DOHH2 (cell line): ENCODE measurements at regions not wholly inside any gene's neighbourhood (a gene's known extent, or its start where the extent isn't known, plus 50 kb on each side); places are given as distances from the start of the nearest gene placed in this dataset.
"Not testable (repeated sequence)": the region's sequence is repeated elsewhere in the genome, so short reads cannot be mapped to it uniquely, and the experiment has no call there.

ENCODE experiments used
- H3F3A ChIP-seq: fragments of 200-600 bp; sonication (generic), shearing (Covaris generic); 2 replicates; pipeline ENCODE4 v1.6.0; 2016; ENCODE audit warnings: antibody characterized with exemption, mild to moderate bottlenecking; ENCODE audit not compliant: control insufficient read depth, insufficient read depth
- H3K27ac ChIP-seq: fragments of 200-600 bp; sonication (generic); 2 replicates; pipeline ENCODE4 v1.5.1; 2014; ENCODE audit warnings: low read depth, mild to moderate bottlenecking, low read length, moderate library complexity
- H3K27me3 ChIP-seq: fragments of 200-600 bp; sonication (generic); 2 replicates; pipeline ENCODE4 v1.6.1; 2014; ENCODE audit warnings: mild to moderate bottlenecking, low read length, mixed read lengths; ENCODE audit not compliant: control insufficient read depth
- H3K36me3 ChIP-seq: fragments of 200-600 bp; sonication (generic); 2 replicates; pipeline ENCODE4 v1.6.1; 2014; ENCODE audit warnings: mild to moderate bottlenecking, low read length, moderate library complexity, mixed read lengths; ENCODE audit not compliant: control insufficient read depth
- H3K4me1 ChIP-seq: fragments of 200-600 bp; sonication (generic); 2 replicates; pipeline ENCODE4 v1.6.1; 2014; ENCODE audit warnings: mild to moderate bottlenecking, low read length, mixed read lengths; ENCODE audit not compliant: control insufficient read depth
- H3K4me2 ChIP-seq: fragments of 200-600 bp; sonication (generic); 2 replicates; pipeline ENCODE4 v1.6.0; 2014; ENCODE audit warnings: mild to moderate bottlenecking, low read length, moderate library complexity
- H3K4me3 ChIP-seq: fragments of 200-600 bp; sonication (generic); 2 replicates; pipeline ENCODE4 v1.5.1; 2014; ENCODE audit warnings: mild to moderate bottlenecking, low read length, mixed read lengths
- H3K79me2 ChIP-seq: fragments of 200-600 bp; sonication (generic); 2 replicates; pipeline ENCODE4 v1.6.1; 2014; ENCODE audit warnings: mild to moderate bottlenecking, low read length, mixed read lengths; ENCODE audit not compliant: control insufficient read depth
- H3K9me2 ChIP-seq: fragments of 200-600 bp; sonication (generic); replicated peaks from 2 replicates; pipeline ENCODE4 v1.6.1; 2014; ENCODE audit warnings: mild to moderate bottlenecking, low read length, mixed read lengths; ENCODE audit not compliant: control insufficient read depth
- H3K9me3 ChIP-seq: fragments of 200-600 bp; sonication (generic); 2 replicates; pipeline ENCODE4 v1.6.1; 2014; ENCODE audit warnings: antibody characterized with exemption, low read length, mixed read lengths; ENCODE audit not compliant: control insufficient read depth, insufficient read depth
- H4K20me1 ChIP-seq: fragments of 200-600 bp; sonication (generic); 2 replicates; pipeline ENCODE4 v1.6.0; 2014; ENCODE audit warnings: low read depth, mild to moderate bottlenecking, antibody characterized with exemption, low read length, moderate library complexity; ENCODE audit not compliant: control insufficient read depth, insufficient read depth

DNA sequence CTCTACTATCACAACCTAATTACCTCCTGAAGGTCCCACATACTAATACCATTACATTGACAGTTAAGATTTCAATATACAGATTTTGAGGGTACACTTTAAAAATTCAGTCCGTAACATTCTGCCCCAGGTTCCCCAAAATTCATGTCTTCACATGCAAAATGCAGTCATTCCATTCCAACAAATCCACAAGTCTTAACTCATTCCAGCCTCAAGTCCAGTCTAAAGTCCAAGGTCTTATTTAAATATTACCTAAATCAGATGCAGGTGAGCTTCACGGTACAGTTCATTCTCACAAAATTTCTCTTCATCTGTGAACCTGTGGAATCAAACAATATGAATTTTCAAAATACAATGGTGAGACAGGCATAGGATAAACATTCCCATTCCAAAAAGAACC, 1332.0 kb downstream of the CDH12 start:
- H3F3A ChIP-seq, H3K9me2 ChIP-seq, H3K4me1 ChIP-seq, H3K27ac ChIP-seq, H3K9me3 ChIP-seq, H4K20me1 ChIP-seq, H3K79me2 ChIP-seq, H3K4me2 ChIP-seq, H3K27me3 ChIP-seq, H3K36me3 ChIP-seq, H3K4me3 ChIP-seq: not testable (repeated sequence)

- not testable (repeated sequence) for H3K4me2 ChIP-seq, H4K20me1 ChIP-seq, H3K36me3 ChIP-seq, H3K9me3 ChIP-seq, H3K4me1 ChIP-seq, H3K9me2 ChIP-seq, H3K4me3 ChIP-seq, H3K27me3 ChIP-seq, H3F3A ChIP-seq, H3K79me2 ChIP-seq, H3K27ac ChIP-seq
Observed at GRCh38 chr5:21496926-21497325, 1356.2 kb downstream of the CDH12 start.

- H3K4me1 ChIP-seq, H3K4me3 ChIP-seq, H3K36me3 ChIP-seq, H4K20me1 ChIP-seq, H3K27me3 ChIP-seq, H3K27ac ChIP-seq, H3F3A ChIP-seq, H3K9me2 ChIP-seq, H3K79me2 ChIP-seq, H3K4me2 ChIP-seq, H3K9me3 ChIP-seq: not testable (repeated sequence)
Observed at GRCh38 chr5:21496056-21496455, 1357.1 kb downstream of the CDH12 start.

GRCh38 chr5:21495235-21495634, 1357.9 kb downstream of the CDH12 start:
- not testable (repeated sequence) for H3K79me2 ChIP-seq, H3K36me3 ChIP-seq, H3K4me1 ChIP-seq, H3K9me3 ChIP-seq, H3K4me2 ChIP-seq, H4K20me1 ChIP-seq, H3K9me2 ChIP-seq, H3F3A ChIP-seq, H3K4me3 ChIP-seq, H3K27me3 ChIP-seq, H3K27ac ChIP-seq

GRCh38 chr5:21494033-21494432, 1359.1 kb downstream of the CDH12 start:
- H3K27ac ChIP-seq, H3K79me2 ChIP-seq, H3K36me3 ChIP-seq, H3K9me3 ChIP-seq, H3K9me2 ChIP-seq, H4K20me1 ChIP-seq, H3K27me3 ChIP-seq, H3K4me3 ChIP-seq, H3F3A ChIP-seq, H3K4me1 ChIP-seq, H3K4me2 ChIP-seq: not testable (repeated sequence)

DNA sequence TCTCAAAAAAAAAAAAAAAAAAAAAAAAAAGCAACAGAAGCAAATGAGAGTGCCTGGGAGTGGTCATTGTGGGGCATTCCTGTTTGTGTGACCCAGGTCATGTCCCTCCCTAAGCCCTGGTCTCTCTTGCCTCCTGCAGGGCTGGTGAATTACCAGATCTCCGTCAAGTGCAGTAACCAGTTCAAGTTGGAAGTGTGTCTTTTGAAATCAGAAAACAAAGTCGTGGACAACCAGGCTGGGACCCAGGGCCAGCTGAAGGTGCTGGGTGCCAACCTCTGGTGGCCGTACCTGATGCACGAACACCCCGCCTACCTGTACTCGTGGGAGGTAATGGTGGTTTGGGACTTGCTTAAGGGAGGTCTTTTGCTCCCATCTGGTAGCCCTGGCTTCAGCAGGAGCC, 1362.0 kb downstream of the CDH12 start:
- not testable (repeated sequence) for H3K4me3 ChIP-seq, H4K20me1 ChIP-seq, H3K79me2 ChIP-seq, H3K4me2 ChIP-seq, H3F3A ChIP-seq, H3K9me2 ChIP-seq, H3K9me3 ChIP-seq, H3K27me3 ChIP-seq, H3K27ac ChIP-seq, H3K4me1 ChIP-seq, H3K36me3 ChIP-seq

DNA sequence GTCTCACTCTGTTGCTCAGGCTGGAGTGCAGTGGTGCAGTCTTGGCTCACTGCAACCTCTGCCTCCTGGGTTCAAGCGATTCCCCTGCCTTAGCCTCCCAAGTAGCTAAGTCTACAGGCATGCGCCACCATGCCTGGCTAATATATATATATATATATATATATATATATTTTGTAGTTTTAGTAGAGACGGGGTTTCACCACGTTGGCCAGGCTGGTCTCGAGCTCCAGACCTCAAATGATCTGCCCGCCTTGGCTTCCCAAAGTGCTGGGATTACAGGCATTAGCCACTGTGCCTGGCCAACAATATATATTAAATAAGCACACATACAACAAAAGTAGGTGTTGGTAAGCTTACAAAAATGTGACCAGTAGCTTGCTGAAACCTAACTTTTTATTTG, 1364.3 kb downstream of the CDH12 start:
- H3K4me2 ChIP-seq, H3K27me3 ChIP-seq, H3K9me2 ChIP-seq, H3K79me2 ChIP-seq, H3K9me3 ChIP-seq, H3K4me3 ChIP-seq, H3K27ac ChIP-seq, H3K36me3 ChIP-seq, H3K4me1 ChIP-seq, H3F3A ChIP-seq, H4K20me1 ChIP-seq: not testable (repeated sequence)

GRCh38 chr5:21485458-21486000, 1367.6 kb downstream of the CDH12 start:
- not testable (repeated sequence) for H3K4me1 ChIP-seq, H3F3A ChIP-seq, H4K20me1 ChIP-seq, H3K27me3 ChIP-seq, H3K9me2 ChIP-seq, H3K4me2 ChIP-seq, H3K9me3 ChIP-seq, H3K79me2 ChIP-seq, H3K27ac ChIP-seq, H3K4me3 ChIP-seq, H3K36me3 ChIP-seq

GRCh38 chr5:21484498-21484889, 1368.7 kb downstream of the CDH12 start:
- not testable (repeated sequence) for H3K9me3 ChIP-seq, H3K4me2 ChIP-seq, H3K36me3 ChIP-seq, H3K79me2 ChIP-seq, H3K27ac ChIP-seq, H3K27me3 ChIP-seq, H3K9me2 ChIP-seq, H4K20me1 ChIP-seq, H3K4me3 ChIP-seq, H3K4me1 ChIP-seq, H3F3A ChIP-seq
